HEK293 (cell line): ENCODE measurements at regions not wholly inside any gene's neighbourhood (a gene's known extent, or its start where the extent isn't known, plus 50 kb on each side); places are given as distances from the start of the nearest gene placed in this dataset.

Experiments used
- CTCF ChIA-PET: fragments of 350-600 bp; formaldehyde crosslinking; extraction: SDS; loops from one replicate; lab custom pipeline; 2021; ENCODE audit warnings: antibody characterized with exemption; lab: Yijun Ruan, JAX
- POLR2A ChIA-PET: fragments of 300-600 bp; formaldehyde crosslinking; extraction: SDS; loops from one replicate; lab custom pipeline; 2020; ENCODE audit warnings: antibody characterized with exemption, inconsistent platforms; lab: Yijun Ruan, JAX
- H3K27ac ChIP-seq: fragments of 200-500 bp; sonication (Bioruptor generic); 2 replicates; pipeline ENCODE4 v1.5.1; 2014; ENCODE audit warnings: low read depth, low read length, control low read depth, inconsistent platforms; ENCODE audit errors: extremely low read depth
- H3K36me3 ChIP-seq, 2 experiments: fragments of 200-500 bp in 1 of 2; sonication (Bioruptor generic) in 1 of 2; 1 replicate in 1 of 2; 2 replicates in 1 of 2; pipeline ENCODE4 v1.5.1; 2014 to 2017; ENCODE audit warnings: inconsistent platforms in 2 of 2, low read length in 2 of 2; ENCODE audit not compliant: control insufficient read depth in 2 of 2, insufficient read depth in 1 of 2
- H3K4me1 ChIP-seq: fragments of 200-500 bp; sonication (Bioruptor generic); 2 replicates; pipeline ENCODE4 v1.5.1; 2014; ENCODE audit warnings: mild to moderate bottlenecking, low read length, inconsistent platforms; ENCODE audit not compliant: control insufficient read depth, insufficient read depth
- H3K4me3 ChIP-seq: 2 replicates; pipeline ENCODE4 v1.5.1; 2011; ENCODE audit warnings: low read depth, mild to moderate bottlenecking, control low read depth, low read length, moderate library complexity
- H3K9me3 ChIP-seq: fragments of 200-500 bp; sonication (Bioruptor generic); 2 replicates; pipeline ENCODE4 v1.5.1; 2014; ENCODE audit warnings: low read depth, low read length, inconsistent platforms; ENCODE audit not compliant: control insufficient read depth, insufficient read depth
- BCL11A ChIP-seq: fragments of 450-650 bp; formaldehyde crosslinking; IDR thresholded peaks from 2 replicates; pipeline ENCODE4 v1.5.1; 2016; ENCODE audit warnings: low read depth, missing biosample characterization, missing genetic modification characterization
- FEZF1 ChIP-seq: fragments of 450-650 bp; formaldehyde crosslinking; IDR thresholded peaks from 2 replicates; pipeline ENCODE4 v1.5.1; 2016; ENCODE audit warnings: missing biosample characterization, missing genetic modification characterization
- HOXC10 ChIP-seq: sonication (generic); formaldehyde crosslinking; IDR thresholded peaks from 2 replicates; pipeline ENCODE4 v1.8.1; 2023; ENCODE audit warnings: mild to moderate bottlenecking, missing genetic modification reagents
- KLF16 ChIP-seq: fragments of 450-650 bp; formaldehyde crosslinking; IDR thresholded peaks from 2 replicates; pipeline ENCODE4 v1.5.1; 2017; ENCODE audit warnings: missing biosample characterization, missing genetic modification characterization
- KLF7 ChIP-seq: fragments of 450-650 bp; formaldehyde crosslinking; IDR thresholded peaks from 2 replicates; pipeline ENCODE4 v1.5.1; 2016; ENCODE audit warnings: missing biosample characterization, missing genetic modification characterization, borderline replicate concordance
- MZF1 ChIP-seq: fragments of 450-650 bp; formaldehyde crosslinking; IDR thresholded peaks from 2 replicates; pipeline ENCODE4 v1.5.1; 2017; ENCODE audit warnings: missing biosample characterization, missing genetic modification characterization, borderline replicate concordance
- SCRT1 ChIP-seq: fragments of 450-650 bp; formaldehyde crosslinking; IDR thresholded peaks from 2 replicates; pipeline ENCODE4 v1.5.1; 2016; ENCODE audit warnings: missing biosample characterization, missing genetic modification characterization, borderline replicate concordance
- SP3 ChIP-seq: fragments of 450-650 bp; formaldehyde crosslinking; IDR thresholded peaks from 2 replicates; pipeline ENCODE4 v1.5.1; 2016; ENCODE audit warnings: missing biosample characterization, missing genetic modification characterization
- TRIM28 ChIP-seq: IDR thresholded peaks from 2 replicates; pipeline ENCODE4 v1.6.1; 2011; ENCODE audit warnings: low read length, control low read depth, borderline replicate concordance
- ZBTB20 ChIP-seq: fragments of 450-650 bp; formaldehyde crosslinking; IDR thresholded peaks from 2 replicates; pipeline ENCODE4 v1.5.1; 2016; ENCODE audit warnings: missing biosample characterization, missing genetic modification characterization
- ZBTB8A ChIP-seq: fragments of 450-650 bp; formaldehyde crosslinking; IDR thresholded peaks from 2 replicates; pipeline ENCODE4 v1.5.1; 2016; ENCODE audit warnings: missing biosample characterization, missing genetic modification characterization
- ZNF112 ChIP-seq: fragments of 450-650 bp; formaldehyde crosslinking; IDR thresholded peaks from 2 replicates; pipeline ENCODE4 v1.5.0; 2017; ENCODE audit warnings: missing biosample characterization, missing genetic modification characterization
- ZNF335 ChIP-seq: fragments of 450-650 bp; formaldehyde crosslinking; conservative IDR thresholded peaks from 2 replicates; pipeline ENCODE4 v1.5.1; 2016; ENCODE audit warnings: missing biosample characterization, missing genetic modification characterization
- ZNF354C ChIP-seq: fragments of 450-650 bp; formaldehyde crosslinking; IDR thresholded peaks from 2 replicates; pipeline ENCODE4 v1.5.1; 2016; ENCODE audit warnings: missing biosample characterization, missing genetic modification characterization, low read depth, borderline replicate concordance
- ZNF394 ChIP-seq: fragments of 450-650 bp; formaldehyde crosslinking; IDR thresholded peaks from 2 replicates; pipeline ENCODE4 v1.5.1; 2016; ENCODE audit warnings: missing biosample characterization, missing genetic modification characterization, mild to moderate bottlenecking, moderate library complexity, borderline replicate concordance
- ZNF585B ChIP-seq: fragments of 450-650 bp; formaldehyde crosslinking; IDR thresholded peaks from 2 replicates; pipeline ENCODE4 v1.5.1; 2016; ENCODE audit warnings: missing biosample characterization, missing genetic modification characterization
- ZNF621 ChIP-seq: fragments of 450-650 bp; formaldehyde crosslinking; IDR thresholded peaks from 2 replicates; pipeline ENCODE4 v1.5.1; 2017; ENCODE audit warnings: missing biosample characterization, missing genetic modification characterization
- ZNF677 ChIP-seq: fragments of 450-650 bp; IDR thresholded peaks from 2 replicates; pipeline ENCODE4 v1.5.0; 2018; ENCODE audit warnings: missing biosample characterization, mild to moderate bottlenecking, missing genetic modification characterization, moderate library complexity
- ZNF792 ChIP-seq: fragments of 450-650 bp; formaldehyde crosslinking; IDR thresholded peaks from 2 replicates; pipeline ENCODE4 v1.5.1; 2016; ENCODE audit warnings: missing biosample characterization, missing genetic modification characterization
- ZNF830 ChIP-seq: fragments of 450-650 bp; IDR thresholded peaks from 2 replicates; pipeline ENCODE4 v1.5.0; 2018; ENCODE audit warnings: missing biosample characterization, missing genetic modification characterization, low read depth, mild to moderate bottlenecking, moderate library complexity
- ZNF837 ChIP-seq: fragments of 450-650 bp; formaldehyde crosslinking; IDR thresholded peaks from 2 replicates; pipeline ENCODE4 v1.5.1; 2016; ENCODE audit warnings: missing biosample characterization, missing genetic modification characterization
- TF ChIP-seq, protein P1 (sequence below): fragments of 450-650 bp; formaldehyde crosslinking; IDR thresholded peaks from 2 replicates; pipeline ENCODE4 v1.5.1; 2016; ENCODE audit warnings: missing biosample characterization, missing genetic modification characterization
- TF ChIP-seq, protein P2 (sequence below): fragments of 450-650 bp; formaldehyde crosslinking; IDR thresholded peaks from 2 replicates; pipeline ENCODE4 v1.5.1; 2016; ENCODE audit warnings: missing biosample characterization, missing genetic modification characterization
- TF ChIP-seq, protein P3 (sequence below): fragments of 450-650 bp; formaldehyde crosslinking; IDR thresholded peaks from 2 replicates; pipeline ENCODE4 v1.5.1; 2016; ENCODE audit warnings: missing biosample characterization, missing genetic modification characterization, borderline replicate concordance
- TF ChIP-seq, protein P4 (sequence below): fragments of 450-650 bp; formaldehyde crosslinking; conservative IDR thresholded peaks from 2 replicates; pipeline ENCODE4 v1.5.1; 2016; ENCODE audit warnings: low read depth, missing biosample characterization, missing genetic modification characterization

DNA sequence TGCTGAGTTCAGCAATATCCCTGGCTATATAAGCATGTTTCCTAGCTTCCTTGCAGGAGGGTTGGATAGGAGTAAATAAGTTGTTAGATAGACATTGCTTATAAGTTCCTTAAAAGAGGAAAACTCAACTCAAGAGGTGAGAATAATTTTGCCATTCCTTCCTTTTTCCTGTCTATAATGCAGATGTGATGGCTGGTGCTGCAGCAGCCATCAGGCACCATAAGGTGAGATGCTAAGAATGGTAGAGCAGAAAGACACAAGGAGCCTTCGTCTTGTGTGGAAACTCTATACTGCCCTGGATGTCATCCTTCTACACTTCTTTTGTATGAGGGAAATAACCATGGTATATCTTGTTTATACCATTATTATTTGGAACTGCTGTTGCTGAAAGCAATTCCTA is 74.5 kb upstream of the GRK3 start (continued):
- no peak for TF ChIP-seq ZNF792
- TF ChIP-seq, all 188 proteins: peak for 3

DNA sequence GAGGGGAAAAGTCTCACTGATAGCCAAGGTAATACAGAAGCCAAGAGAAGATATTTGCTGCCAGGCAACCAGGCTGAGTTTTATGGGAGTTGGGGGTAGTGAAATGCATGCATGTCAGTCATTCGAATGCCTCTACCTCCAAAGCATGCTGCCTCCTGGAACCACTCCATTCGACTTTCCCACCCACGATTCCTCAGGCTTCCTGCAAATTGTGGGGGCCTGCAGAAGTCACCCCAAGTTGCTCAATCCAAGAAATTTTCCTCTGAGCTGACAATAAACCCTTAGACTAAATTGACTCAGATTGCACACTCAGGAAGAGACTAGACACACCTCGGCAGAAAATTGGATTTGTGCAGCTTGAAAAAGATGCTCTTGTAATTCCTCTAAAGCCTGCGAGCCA is 73.6 kb upstream of the GRK3 start:
- Histone ChIP-seq H3K27ac (no peak overlapping the region), H3K4me3 (no peak overlapping the region), H3K4me1 (peaks cover 11% of the 10 kb centered on the region), H3K36me3 (peaks cover 0 to 20% of the 10 kb centered on the region in 2 experiments; a peak in 2 of 3 replicates), H3K9me3 (no peaks in the 10 kb centered on the region)
- TF ChIP-seq SCRT1 (tag by site-specific recombination) = no peak
- TF ChIP-seq MZF1 (tag by site-specific recombination) = no peak
- no peak for TF ChIP-seq ZBTB20 (tag by site-specific recombination)
- TF ChIP-seq, protein P1, sequence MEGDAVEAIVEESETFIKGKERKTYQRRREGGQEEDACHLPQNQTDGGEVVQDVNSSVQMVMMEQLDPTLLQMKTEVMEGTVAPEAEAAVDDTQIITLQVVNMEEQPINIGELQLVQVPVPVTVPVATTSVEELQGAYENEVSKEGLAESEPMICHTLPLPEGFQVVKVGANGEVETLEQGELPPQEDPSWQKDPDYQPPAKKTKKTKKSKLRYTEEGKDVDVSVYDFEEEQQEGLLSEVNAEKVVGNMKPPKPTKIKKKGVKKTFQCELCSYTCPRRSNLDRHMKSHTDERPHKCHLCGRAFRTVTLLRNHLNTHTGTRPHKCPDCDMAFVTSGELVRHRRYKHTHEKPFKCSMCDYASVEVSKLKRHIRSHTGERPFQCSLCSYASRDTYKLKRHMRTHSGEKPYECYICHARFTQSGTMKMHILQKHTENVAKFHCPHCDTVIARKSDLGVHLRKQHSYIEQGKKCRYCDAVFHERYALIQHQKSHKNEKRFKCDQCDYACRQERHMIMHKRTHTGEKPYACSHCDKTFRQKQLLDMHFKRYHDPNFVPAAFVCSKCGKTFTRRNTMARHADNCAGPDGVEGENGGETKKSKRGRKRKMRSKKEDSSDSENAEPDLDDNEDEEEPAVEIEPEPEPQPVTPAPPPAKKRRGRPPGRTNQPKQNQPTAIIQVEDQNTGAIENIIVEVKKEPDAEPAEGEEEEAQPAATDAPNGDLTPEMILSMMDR (tag by site-specific recombination) = no peak
- TF ChIP-seq TRIM28 = no peak
- ChIA-PET POLR2A (no interaction called here), CTCF (interaction anchor here (0.9 kb wide), 1 partner anchor 43 kb away, joined by 4 read pairs; no protein-coding TSS in a partner anchor)

DNA sequence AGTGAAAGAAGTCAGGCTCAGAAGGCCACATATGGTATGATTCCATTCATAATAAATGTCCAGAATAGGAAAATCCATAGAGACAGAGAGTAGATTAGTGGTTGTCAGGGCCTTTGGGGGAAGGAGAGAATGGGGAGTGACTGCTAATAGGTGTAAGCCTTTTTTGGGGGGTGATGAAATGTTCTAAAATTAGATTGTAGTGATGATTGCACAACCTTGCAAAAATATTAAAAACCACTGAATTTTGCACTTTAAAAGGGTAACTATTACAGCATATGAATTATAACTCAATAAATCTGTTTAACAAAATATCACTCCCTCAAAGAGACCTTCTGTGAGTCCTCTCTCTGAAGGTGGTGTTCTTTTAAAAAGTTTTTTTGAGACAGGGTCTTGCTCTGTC is 72.3 kb upstream of the GRK3 start:
- CTCF ChIA-PET = no interaction called here
- peaks cover 0 to 16% of the 10 kb centered on the region in 2 experiments; a peak in 2 of 3 replicates for H3K36me3 ChIP-seq
- H3K9me3 ChIP-seq = no peaks in the 10 kb centered on the region
- TF ChIP-seq ZNF837 (tag by site-specific recombination) = no peak
- TF ChIP-seq ZNF830 (tag by site-specific recombination) = no peak
- TF ChIP-seq ZBTB8A = no peak
- no peak for TF ChIP-seq HOXC10 (CRISPR knock-in tag)
- no peak for TF ChIP-seq BCL11A (tag by site-specific recombination)
- no peak for TF ChIP-seq ZNF335
- TF ChIP-seq SP3 (tag by site-specific recombination) = no peak
- no peak for TF ChIP-seq ZNF354C (tag by site-specific recombination)
- TF ChIP-seq ZNF394 (tag by site-specific recombination) = no peak
- TF ChIP-seq ZNF585B (tag by site-specific recombination) = no peak
- TF ChIP-seq SCRT1 (tag by site-specific recombination) = no peak
- TF ChIP-seq, protein P2, sequence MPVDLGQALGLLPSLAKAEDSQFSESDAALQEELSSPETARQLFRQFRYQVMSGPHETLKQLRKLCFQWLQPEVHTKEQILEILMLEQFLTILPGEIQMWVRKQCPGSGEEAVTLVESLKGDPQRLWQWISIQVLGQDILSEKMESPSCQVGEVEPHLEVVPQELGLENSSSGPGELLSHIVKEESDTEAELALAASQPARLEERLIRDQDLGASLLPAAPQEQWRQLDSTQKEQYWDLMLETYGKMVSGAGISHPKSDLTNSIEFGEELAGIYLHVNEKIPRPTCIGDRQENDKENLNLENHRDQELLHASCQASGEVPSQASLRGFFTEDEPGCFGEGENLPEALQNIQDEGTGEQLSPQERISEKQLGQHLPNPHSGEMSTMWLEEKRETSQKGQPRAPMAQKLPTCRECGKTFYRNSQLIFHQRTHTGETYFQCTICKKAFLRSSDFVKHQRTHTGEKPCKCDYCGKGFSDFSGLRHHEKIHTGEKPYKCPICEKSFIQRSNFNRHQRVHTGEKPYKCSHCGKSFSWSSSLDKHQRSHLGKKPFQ (tag by site-specific recombination) = no peak
- no peak for TF ChIP-seq ZNF112 (tag by site-specific recombination)
- TF ChIP-seq ZNF677 = no peak
- TF ChIP-seq FEZF1 (tag by site-specific recombination) = no peak
- TF ChIP-seq, protein P3, sequence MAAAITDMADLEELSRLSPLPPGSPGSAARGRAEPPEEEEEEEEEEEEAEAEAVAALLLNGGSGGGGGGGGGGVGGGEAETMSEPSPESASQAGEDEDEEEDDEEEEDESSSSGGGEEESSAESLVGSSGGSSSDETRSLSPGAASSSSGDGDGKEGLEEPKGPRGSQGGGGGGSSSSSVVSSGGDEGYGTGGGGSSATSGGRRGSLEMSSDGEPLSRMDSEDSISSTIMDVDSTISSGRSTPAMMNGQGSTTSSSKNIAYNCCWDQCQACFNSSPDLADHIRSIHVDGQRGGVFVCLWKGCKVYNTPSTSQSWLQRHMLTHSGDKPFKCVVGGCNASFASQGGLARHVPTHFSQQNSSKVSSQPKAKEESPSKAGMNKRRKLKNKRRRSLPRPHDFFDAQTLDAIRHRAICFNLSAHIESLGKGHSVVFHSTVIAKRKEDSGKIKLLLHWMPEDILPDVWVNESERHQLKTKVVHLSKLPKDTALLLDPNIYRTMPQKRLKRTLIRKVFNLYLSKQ (tag by site-specific recombination) = no peak
- TF ChIP-seq, protein P4, sequence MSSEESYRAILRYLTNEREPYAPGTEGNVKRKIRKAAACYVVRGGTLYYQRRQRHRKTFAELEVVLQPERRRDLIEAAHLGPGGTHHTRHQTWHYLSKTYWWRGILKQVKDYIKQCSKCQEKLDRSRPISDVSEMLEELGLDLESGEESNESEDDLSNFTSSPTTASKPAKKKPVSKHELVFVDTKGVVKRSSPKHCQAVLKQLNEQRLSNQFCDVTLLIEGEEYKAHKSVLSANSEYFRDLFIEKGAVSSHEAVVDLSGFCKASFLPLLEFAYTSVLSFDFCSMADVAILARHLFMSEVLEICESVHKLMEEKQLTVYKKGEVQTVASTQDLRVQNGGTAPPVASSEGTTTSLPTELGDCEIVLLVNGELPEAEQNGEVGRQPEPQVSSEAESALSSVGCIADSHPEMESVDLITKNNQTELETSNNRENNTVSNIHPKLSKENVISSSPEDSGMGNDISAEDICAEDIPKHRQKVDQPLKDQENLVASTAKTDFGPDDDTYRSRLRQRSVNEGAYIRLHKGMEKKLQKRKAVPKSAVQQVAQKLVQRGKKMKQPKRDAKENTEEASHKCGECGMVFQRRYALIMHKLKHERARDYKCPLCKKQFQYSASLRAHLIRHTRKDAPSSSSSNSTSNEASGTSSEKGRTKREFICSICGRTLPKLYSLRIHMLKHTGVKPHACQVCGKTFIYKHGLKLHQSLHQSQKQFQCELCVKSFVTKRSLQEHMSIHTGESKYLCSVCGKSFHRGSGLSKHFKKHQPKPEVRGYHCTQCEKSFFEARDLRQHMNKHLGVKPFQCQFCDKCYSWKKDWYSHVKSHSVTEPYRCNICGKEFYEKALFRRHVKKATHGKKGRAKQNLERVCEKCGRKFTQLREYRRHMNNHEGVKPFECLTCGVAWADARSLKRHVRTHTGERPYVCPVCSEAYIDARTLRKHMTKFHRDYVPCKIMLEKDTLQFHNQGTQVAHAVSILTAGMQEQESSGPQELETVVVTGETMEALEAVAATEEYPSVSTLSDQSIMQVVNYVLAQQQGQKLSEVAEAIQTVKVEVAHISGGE (tag by site-specific recombination) = no peak
- no peak for TF ChIP-seq ZNF621 (tag by site-specific recombination)
- TF ChIP-seq KLF7 (tag by site-specific recombination) = no peak
- TF ChIP-seq KLF16 = no peak
- H3K4me3 ChIP-seq = no peak overlapping the region
- POLR2A ChIA-PET = no interaction called here
- H3K4me1 ChIP-seq = peaks cover 11% of the 10 kb centered on the region
- no peak overlapping the region for H3K27ac ChIP-seq
